Endothelial cell of umbilical vein (primary cell): ENCODE measurements at regions not wholly inside any gene's neighbourhood (a gene's known extent, or its start where the extent isn't known, plus 50 kb on each side); places are given as distances from the start of the nearest gene placed in this dataset.
"Not testable (repeated sequence)": the region's sequence is repeated elsewhere in the genome, so short reads cannot be mapped to it uniquely, and the experiment has no call there.

ENCODE experiments used
- BruUV-seq: library from RNA; stranded (reverse); fragments of 400-500 nt; replicated peaks from 2 replicates; lab custom pipeline; 2021; lab: Mats Ljungman, UMichigan
- CTCF ChIA-PET: fragments of 300-600, 350-600 bp; sonication (Branson Sonifier 250); formaldehyde crosslinking; loops from one replicate; lab custom pipeline; 2021; ENCODE audit warnings: antibody characterized with exemption, inconsistent platforms; lab: Charles Lee
- POLR2A ChIA-PET: fragments of 300-600, 350-600 bp; sonication (Branson Sonifier 250); formaldehyde crosslinking; loops from one replicate; lab custom pipeline; 2021; ENCODE audit warnings: antibody characterized with exemption, inconsistent platforms; lab: Charles Lee
- DNase-seq: peaks from one replicate; pipeline ENCODE4 v3.0.0-alpha.2; 2011; ENCODE audit warnings: low read depth, low spot score
- FAIRE-seq: peaks from 2 replicates; lab custom pipeline; 2011; peaks lifted over from hg19 to GRCh38; lab: Jason Lieb, UNC
- H2AFZ ChIP-seq: 2 replicates; pipeline ENCODE4 v1.6.0; 2012; ENCODE audit warnings: low read depth, low read length, control low read depth, inconsistent platforms
- H3K27ac ChIP-seq: 2 replicates; pipeline ENCODE4 v1.5.1; 2011; ENCODE audit warnings: low read depth, mild to moderate bottlenecking, control low read depth, low read length, moderate library complexity; ENCODE audit not compliant: insufficient read depth
- H3K27me3 ChIP-seq, 2 experiments: 2 replicates each; pipeline versions ENCODE4 v1.6.0 to v1.6.1; 2011; ENCODE audit warnings: low read length in 2 of 2, mixed read lengths in 1 of 2; ENCODE audit not compliant: control insufficient read depth in 2 of 2, insufficient read depth in 2 of 2
- H3K36me3 ChIP-seq, 2 experiments: 2 replicates in 1 of 2; 3 replicates in 1 of 2; pipeline ENCODE4 v1.5.1; 2011; ENCODE audit warnings: low read length in 2 of 2, mild to moderate bottlenecking in 1 of 2, moderate library complexity in 1 of 2; ENCODE audit not compliant: control insufficient read depth in 2 of 2, insufficient read depth in 2 of 2; ENCODE audit errors: extremely low read depth in 1 of 2
- H3K4me1 ChIP-seq: 3 replicates; pipeline ENCODE4 v1.5.1; 2011; ENCODE audit warnings: mild to moderate bottlenecking, low read length; ENCODE audit not compliant: control insufficient read depth, insufficient read depth; ENCODE audit errors: extremely low read depth
- H3K4me2 ChIP-seq: 2 replicates; pipeline ENCODE4 v1.6.1; 2011; ENCODE audit warnings: low read length, control low read depth, mixed read lengths; ENCODE audit not compliant: insufficient read depth
- H3K4me3 ChIP-seq, 3 experiments: fragments of 200-600 bp in 1 of 3; sonication (generic), shearing (Covaris generic) in 1 of 3; replicated peaks in 1 of 3; 2 replicates each; pipeline ENCODE4 v1.5.1; 2011 to 2016; ENCODE audit warnings: control low read depth in 3 of 3, low read length in 3 of 3, mild to moderate bottlenecking in 2 of 3, inconsistent platforms in 1 of 3, low read depth in 1 of 3, moderate library complexity in 1 of 3; ENCODE audit not compliant: insufficient read depth in 1 of 3
- H3K79me2 ChIP-seq: 2 replicates; pipeline ENCODE4 v1.6.0; 2012; ENCODE audit warnings: low read length, inconsistent platforms; ENCODE audit not compliant: control insufficient read depth, insufficient read depth
- H3K9ac ChIP-seq: replicated peaks from 2 replicates; pipeline ENCODE3; 2011; ENCODE audit warnings: low read length, control low read depth; ENCODE audit not compliant: insufficient read depth; ENCODE audit errors: extremely low read depth
- H3K9me1 ChIP-seq: replicated peaks from 3 replicates; pipeline ENCODE4 v1.6.0; 2011; ENCODE audit warnings: mild to moderate bottlenecking, low read length; ENCODE audit not compliant: control insufficient read depth, insufficient read depth; ENCODE audit errors: extremely low read depth
- H3K9me3 ChIP-seq: replicated peaks from 2 replicates; pipeline ENCODE4 v1.5.1; 2012; ENCODE audit warnings: low read length, inconsistent platforms; ENCODE audit not compliant: control insufficient read depth, insufficient read depth
- H4K20me1 ChIP-seq: replicated peaks from 2 replicates; pipeline ENCODE3; 2011; ENCODE audit warnings: mild to moderate bottlenecking, low read length; ENCODE audit not compliant: control insufficient read depth, insufficient read depth; ENCODE audit errors: extremely low read depth
- EZH2 ChIP-seq: IDR thresholded peaks from 2 replicates; pipeline ENCODE4 v1.6.1; 2012; ENCODE audit warnings: borderline replicate concordance, low read depth, mild to moderate bottlenecking, moderate library complexity, low read length, inconsistent platforms; ENCODE audit not compliant: severe bottlenecking
- FOS ChIP-seq: IDR thresholded peaks from 2 replicates; pipeline ENCODE4 v1.6.1; 2011; ENCODE audit warnings: mild to moderate bottlenecking, low read length, moderate library complexity, borderline replicate concordance; ENCODE audit not compliant: insufficient read depth
- GATA2 ChIP-seq: IDR thresholded peaks from 2 replicates; pipeline ENCODE4 v1.7.0; 2011; ENCODE audit warnings: low read depth, mild to moderate bottlenecking, moderate library complexity, mixed read lengths, low read length; ENCODE audit not compliant: insufficient read length, insufficient read depth
- JUN ChIP-seq: IDR thresholded peaks from 2 replicates; pipeline ENCODE4 v1.6.1; 2011; ENCODE audit warnings: borderline replicate concordance, low read depth; ENCODE audit not compliant: insufficient read length, insufficient read depth
- POLR2AphosphoS5 ChIP-seq: IDR thresholded peaks from 2 replicates; pipeline ENCODE4 v1.6.1; 2012; ENCODE audit warnings: low read depth, mild to moderate bottlenecking, control low read depth, low read length, moderate library complexity; ENCODE audit not compliant: insufficient read depth
- dilution Hi-C: fragments of 300-500 bp; cut with MboI; formaldehyde crosslinking; loops from one replicate; pipeline ENCODE4 v1.15.0; 2019; ENCODE audit warnings: low sequenced_read_pairs; ENCODE audit not compliant: extremely low pct_ligation_motif_present
- intact Hi-C: fragments of 100-400 bp; cut with micrococcal nuclease; formaldehyde crosslinking; loops from one replicate; pipeline ENCODE4 v1.10.0; 2022
- TF ChIP-seq, protein P1 (sequence below), 2 donors: IDR thresholded peaks; 1 replicate in 1 of 2; 2 replicates in 1 of 2; pipeline ENCODE4 v1.5.1; 2011; ENCODE audit warnings: low read length in 2 of 2, mild to moderate bottlenecking in 2 of 2, moderate library complexity in 2 of 2, control low read depth in 1 of 2, inconsistent platforms in 1 of 2, low read depth in 1 of 2; ENCODE audit not compliant: insufficient read depth in 1 of 2; ENCODE audit errors: extremely low read depth in 1 of 2

DNA sequence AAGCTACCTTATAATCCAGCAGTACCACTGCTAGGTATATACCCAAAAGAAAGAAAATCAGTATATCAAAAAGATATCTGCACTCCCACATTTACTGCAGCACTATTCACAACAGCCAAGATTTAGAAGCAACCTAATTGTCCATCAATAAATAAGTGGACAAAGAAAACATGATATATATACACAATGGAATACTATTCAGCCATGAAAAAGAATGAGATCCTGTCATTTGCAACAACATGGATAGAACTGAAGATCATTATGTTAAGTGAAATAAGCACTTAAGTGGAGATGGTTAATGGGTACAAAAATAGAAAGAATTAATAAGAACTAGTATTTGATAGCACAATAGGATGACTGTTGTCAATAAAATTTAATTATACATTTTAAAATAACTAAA lies 90.7 kb upstream of the PKN2 start:
- H3K36me3 ChIP-seq = no peaks in the 10 kb centered on the region
- no peaks in the 10 kb centered on the region for H3K27me3 ChIP-seq
- no peak for TF ChIP-seq GATA2
- H3K9ac ChIP-seq = no peak overlapping the region
- no peaks in the 10 kb centered on the region for H3K9me1 ChIP-seq
- DNase-seq = no peak
- no peaks in the 10 kb centered on the region for H3K4me1 ChIP-seq
- H2AFZ ChIP-seq = no peak overlapping the region
- FAIRE-seq = no peak
- H3K4me2 ChIP-seq = no peak overlapping the region
- no peak overlapping the region for H3K4me3 ChIP-seq
- CTCF ChIA-PET = interaction anchor here (2.0 kb wide), 1 partner anchor 413 kb away, joined by 17 read pairs; no protein-coding TSS in a partner anchor
- H4K20me1 ChIP-seq = no peaks in the 10 kb centered on the region
- no peaks in the 10 kb centered on the region for H3K79me2 ChIP-seq
- H3K27ac ChIP-seq = no peak overlapping the region
- no peaks in the 10 kb centered on the region for H3K9me3 ChIP-seq
- intact Hi-C loops = loop anchor here (10.0 kb wide), 2 partner anchors 639 to 1299 kb away; no protein-coding TSS in a partner anchor
- POLR2A ChIA-PET = no interaction called here
- dilution Hi-C loops = no loop called here
- BruUV-seq = no TSS peak

DNA sequence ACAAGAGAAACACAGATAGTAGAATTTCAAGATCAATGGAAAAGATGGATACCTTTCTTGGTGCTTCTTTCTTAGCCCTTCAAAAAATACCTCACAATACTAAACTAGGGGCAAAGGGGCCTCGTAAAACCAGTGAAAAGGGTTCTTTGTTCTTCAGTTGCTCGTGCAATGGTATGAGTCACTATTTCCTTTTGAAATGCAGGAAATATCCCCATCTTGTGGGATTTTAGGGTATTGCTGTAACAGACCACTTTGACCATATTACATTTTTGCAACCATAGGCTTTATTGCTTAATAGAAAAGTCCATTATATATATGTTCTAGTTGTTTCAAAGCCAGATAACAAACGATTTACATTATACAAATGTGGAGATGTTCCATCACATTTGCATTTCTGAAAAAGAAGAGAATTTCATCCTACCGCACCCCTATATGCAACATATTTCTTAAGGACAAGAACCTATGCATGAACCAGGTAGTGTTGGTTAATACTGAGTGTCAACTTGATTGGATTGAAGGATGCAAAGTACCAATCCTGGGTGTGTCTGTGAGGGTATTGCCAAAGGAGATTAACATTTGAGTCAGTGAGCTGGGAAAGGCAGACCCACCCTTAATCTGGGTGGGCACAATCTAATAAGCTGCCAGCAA lies 88.6 kb upstream of the PKN2 start:
- no peaks in the 10 kb centered on the region for H4K20me1 ChIP-seq
- peak; percentile 85 for FAIRE-seq
- peak; percentile 63 for DNase-seq
- dilution Hi-C loops (no loop called here), intact Hi-C loops (loop anchor here (1.0 to 10.0 kb wide), 3 partner anchors 415 to 1301 kb away; no protein-coding TSS in a partner anchor)
- CTCF ChIA-PET = interaction anchor here (0.8 to 2.8 kb wide), 2 partner anchors 10 to 415 kb away, joined by 3 to 19 read pairs (median 17); no protein-coding TSS in a partner anchor
- no peaks in the 10 kb centered on the region for H3K79me2 ChIP-seq
- H3K4me3 ChIP-seq = no peak overlapping the region
- H3K4me1 ChIP-seq = no peaks in the 10 kb centered on the region
- no peak overlapping the region for H3K4me2 ChIP-seq
- no peak overlapping the region for H2AFZ ChIP-seq
- H3K9me3 ChIP-seq = no peaks in the 10 kb centered on the region
- no peaks in the 10 kb centered on the region for H3K27me3 ChIP-seq
- no TSS peak for BruUV-seq
- no peak overlapping the region for H3K9ac ChIP-seq
- no peak overlapping the region for H3K27ac ChIP-seq
- TF ChIP-seq FOS (peak; percentile 79), JUN (peak; percentile 78), POLR2AphosphoS5 (no peak), EZH2 (no peak)
- TF ChIP-seq, protein P1, sequence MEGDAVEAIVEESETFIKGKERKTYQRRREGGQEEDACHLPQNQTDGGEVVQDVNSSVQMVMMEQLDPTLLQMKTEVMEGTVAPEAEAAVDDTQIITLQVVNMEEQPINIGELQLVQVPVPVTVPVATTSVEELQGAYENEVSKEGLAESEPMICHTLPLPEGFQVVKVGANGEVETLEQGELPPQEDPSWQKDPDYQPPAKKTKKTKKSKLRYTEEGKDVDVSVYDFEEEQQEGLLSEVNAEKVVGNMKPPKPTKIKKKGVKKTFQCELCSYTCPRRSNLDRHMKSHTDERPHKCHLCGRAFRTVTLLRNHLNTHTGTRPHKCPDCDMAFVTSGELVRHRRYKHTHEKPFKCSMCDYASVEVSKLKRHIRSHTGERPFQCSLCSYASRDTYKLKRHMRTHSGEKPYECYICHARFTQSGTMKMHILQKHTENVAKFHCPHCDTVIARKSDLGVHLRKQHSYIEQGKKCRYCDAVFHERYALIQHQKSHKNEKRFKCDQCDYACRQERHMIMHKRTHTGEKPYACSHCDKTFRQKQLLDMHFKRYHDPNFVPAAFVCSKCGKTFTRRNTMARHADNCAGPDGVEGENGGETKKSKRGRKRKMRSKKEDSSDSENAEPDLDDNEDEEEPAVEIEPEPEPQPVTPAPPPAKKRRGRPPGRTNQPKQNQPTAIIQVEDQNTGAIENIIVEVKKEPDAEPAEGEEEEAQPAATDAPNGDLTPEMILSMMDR (IDR thresholded peaks at IDR 0.05; ENCODE audit: extremely low read depth in 1 of 2, insufficient read depth in 1 of 2, low read depth in 1 of 2, low read length in 2 of 2) = peak; percentile 26 to 39
- H3K9me1 ChIP-seq = no peaks in the 10 kb centered on the region
- H3K36me3 ChIP-seq = no peaks in the 10 kb centered on the region
- POLR2A ChIA-PET = no interaction called here

DNA sequence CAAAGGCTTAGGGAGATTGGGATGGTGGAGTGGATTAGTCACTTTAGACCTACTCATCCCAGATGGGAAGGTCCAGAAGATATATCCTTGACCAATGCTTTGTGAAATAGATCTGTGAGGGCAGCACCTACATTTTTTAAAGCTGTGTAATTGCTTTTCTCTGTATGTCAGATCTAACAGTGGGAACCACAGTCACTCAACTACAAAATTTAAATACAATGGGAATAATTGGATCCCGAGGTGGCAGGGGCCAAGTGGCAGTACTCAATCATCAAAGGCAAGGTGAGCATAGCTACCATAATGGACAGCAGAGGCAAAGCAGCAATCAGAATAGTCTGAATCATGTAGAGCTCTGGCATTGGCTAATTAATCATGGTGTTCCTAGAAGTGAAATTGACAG lies 86.1 kb upstream of the PKN2 start:
- dilution Hi-C loops, FAIRE-seq: not testable (repeated sequence)

More for the DNA sequence above, 86.1 kb upstream of the PKN2 start:
- H3K4me3 ChIP-seq, H3K79me2 ChIP-seq, POLR2A ChIA-PET, H2AFZ ChIP-seq, H3K9me1 ChIP-seq, H3K36me3 ChIP-seq, H3K4me2 ChIP-seq, H3K4me1 ChIP-seq, H3K9me3 ChIP-seq, DNase-seq, H3K27ac ChIP-seq, H4K20me1 ChIP-seq, BruUV-seq, H3K27me3 ChIP-seq, H3K9ac ChIP-seq: not testable (repeated sequence)
- intact Hi-C loops = loop anchor here (10.0 kb wide), 2 partner anchors 643 to 1303 kb away; no protein-coding TSS in a partner anchor
- CTCF ChIA-PET = interaction anchor here (2.8 kb wide), 1 partner anchor 418 kb away, joined by 19 read pairs; no protein-coding TSS in a partner anchor
